OCI-LY7 (cell line): ENCODE measurements at regions not wholly inside any gene's neighbourhood (a gene's known extent, or its start where the extent isn't known, plus 50 kb on each side); places are given as distances from the start of the nearest gene placed in this dataset.

Source experiments
- BruUV-seq: library from RNA; stranded (reverse); fragments of 400-500 nt; replicated peaks from 2 replicates; lab custom pipeline; 2021; lab: Mats Ljungman, UMichigan
- CTCF ChIA-PET: fragments of 300-600 bp; sonication (Branson Sonifier 250); formaldehyde crosslinking; loops from one replicate; lab custom pipeline; 2022; ENCODE audit warnings: antibody characterized with exemption; ENCODE audit not compliant: unreplicated experiment; lab: Charles Lee
- POLR2A ChIA-PET: fragments of 300-600 bp; sonication (Branson Sonifier 250); formaldehyde crosslinking; loops from one replicate; lab custom pipeline; 2022; ENCODE audit warnings: antibody characterized with exemption; lab: Charles Lee
- DNase-seq: peaks from one replicate; pipeline ENCODE4 v3.0.0-alpha.2; 2015; ENCODE audit warnings: low spot score
- H2AFZ ChIP-seq: fragments of 200-600 bp; sonication (generic), shearing (Covaris generic); 2 replicates; pipeline ENCODE4 v1.6.1; 2014; ENCODE audit warnings: mild to moderate bottlenecking, antibody characterized with exemption, low read length, moderate library complexity
- H3K27ac ChIP-seq: fragments of 200-600 bp; sonication (generic); 2 replicates; pipeline ENCODE4 v1.5.1; 2014; ENCODE audit warnings: mixed run types, low read depth, mild to moderate bottlenecking, moderate library complexity, low read length, inconsistent platforms; ENCODE audit not compliant: poor library complexity, severe bottlenecking
- H3K36me3 ChIP-seq: fragments of 200-600 bp; sonication (generic); 2 replicates; pipeline ENCODE4 v1.6.1; 2014; ENCODE audit warnings: mild to moderate bottlenecking, antibody characterized with exemption, low read length, moderate library complexity, mixed read lengths; ENCODE audit not compliant: insufficient read depth
- H3K4me1 ChIP-seq: fragments of 200-600 bp; sonication (generic); 2 replicates; pipeline ENCODE4 v1.5.1; 2014; ENCODE audit warnings: mild to moderate bottlenecking, low read length; ENCODE audit not compliant: insufficient read depth, poor library complexity, severe bottlenecking
- H3K4me2 ChIP-seq: fragments of 200-600 bp; sonication (generic); 2 replicates; pipeline ENCODE4 v1.6.1; 2014; ENCODE audit warnings: mild to moderate bottlenecking, low read length
- H3K4me3 ChIP-seq: fragments of 200-600 bp; sonication (generic); 2 replicates; pipeline ENCODE4 v1.5.1; 2014; ENCODE audit warnings: mild to moderate bottlenecking, low read depth, low read length; ENCODE audit not compliant: poor library complexity, severe bottlenecking
- H3K79me2 ChIP-seq: fragments of 200-600 bp; sonication (generic); 2 replicates; pipeline ENCODE4 v1.6.1; 2016; ENCODE audit warnings: low read depth, mild to moderate bottlenecking, low read length, moderate library complexity, mixed read lengths; ENCODE audit not compliant: insufficient read depth
- H3K9me2 ChIP-seq: fragments of 200-600 bp; sonication (generic); 2 replicates; pipeline ENCODE4 v1.6.1; 2016; ENCODE audit warnings: mild to moderate bottlenecking, low read length, mixed read lengths; ENCODE audit not compliant: insufficient read depth
- H3K9me3 ChIP-seq: fragments of 200-600 bp; sonication (generic); 2 replicates; pipeline ENCODE4 v1.6.1; 2014; ENCODE audit warnings: mild to moderate bottlenecking, mixed run types, low read length, mixed read lengths
- H4K20me1 ChIP-seq: fragments of 200-600 bp; sonication (generic); 2 replicates; pipeline ENCODE4 v1.6.1; 2014; ENCODE audit warnings: mild to moderate bottlenecking, antibody characterized with exemption, low read length, moderate library complexity, mixed read lengths; ENCODE audit not compliant: insufficient read depth
- CTCF ChIP-seq: fragments of 200-600 bp; sonication (generic); conservative IDR thresholded peaks from 2 replicates; pipeline ENCODE4 v1.5.1; 2014; ENCODE audit warnings: mild to moderate bottlenecking, antibody characterized with exemption, low read length, moderate library complexity, mixed read lengths
- EZH2phosphoT487 ChIP-seq: fragments of 200-600 bp; sonication (generic); IDR thresholded peaks from 2 replicates; pipeline ENCODE4 v1.6.1; 2018; ENCODE audit warnings: low read depth, borderline replicate concordance, mild to moderate bottlenecking, mixed run types, antibody characterized with exemption, low read length, moderate library complexity, mixed read lengths
- intact Hi-C: fragments of 100-400 bp; cut with micrococcal nuclease; formaldehyde crosslinking; loops from one replicate; pipeline ENCODE4 v1.10.0; 2022; ENCODE audit not compliant: unreplicated experiment

DNA sequence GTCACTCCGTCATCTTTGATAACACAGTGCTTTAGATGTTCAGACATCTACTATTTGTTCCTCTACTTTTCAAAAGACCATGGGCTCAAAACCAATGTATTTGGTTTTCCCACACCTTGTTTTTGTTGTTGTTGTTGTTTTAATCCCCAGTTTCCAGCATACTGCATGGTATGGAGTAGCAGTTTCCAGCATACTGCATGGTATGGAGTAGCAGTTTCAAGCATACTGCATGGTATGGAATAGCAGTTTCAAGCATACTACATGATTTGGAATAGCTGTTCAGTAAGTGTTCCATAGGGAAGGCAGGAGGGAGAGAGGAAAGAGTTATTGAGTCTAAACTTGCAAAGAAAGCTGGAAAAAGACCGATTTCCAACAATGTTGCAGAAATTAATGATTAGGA lies 314.3 kb upstream of the PRKCQ start:
- Histone ChIP-seq H3K79me2 (no peaks in the 10 kb centered on the region), H4K20me1 (no peaks in the 10 kb centered on the region), H3K4me2 (no peak overlapping the region), H3K27ac (no peak overlapping the region), H3K4me3 (no peak overlapping the region), H3K9me3 (no peaks in the 10 kb centered on the region), H3K4me1 (no peaks in the 10 kb centered on the region), H3K36me3 (no peaks in the 10 kb centered on the region), H3K9me2 (no peaks in the 10 kb centered on the region), H2AFZ (no peak overlapping the region)
- TF ChIP-seq CTCF, result no peak
- no peak for TF ChIP-seq EZH2phosphoT487
- no peak for DNase-seq
- intact Hi-C loops, result no loop called here
- CTCF ChIA-PET, result no interaction called here
- POLR2A ChIA-PET, result no interaction called here
- no TSS peak for BruUV-seq

DNA sequence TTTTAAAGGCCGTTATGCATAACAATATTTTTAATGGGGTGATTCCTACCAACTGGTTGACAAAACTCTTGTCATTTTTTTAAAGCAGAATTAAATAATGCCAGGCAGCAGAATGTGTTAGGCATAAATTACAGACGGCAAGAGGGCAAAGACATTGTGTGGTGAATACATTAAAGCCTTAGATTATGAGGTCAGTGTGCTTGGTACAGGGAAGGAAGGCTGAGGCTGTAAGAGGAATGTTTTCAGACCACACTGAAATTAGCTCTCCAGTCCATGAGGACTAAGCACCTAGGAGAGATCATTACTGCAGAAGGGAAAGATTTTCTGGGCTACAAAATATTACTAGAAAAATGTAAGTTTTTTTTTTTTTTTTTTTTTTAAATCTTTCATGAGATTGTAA lies 312.8 kb upstream of the PRKCQ start:
- ChIA-PET CTCF (no interaction called here), POLR2A (interaction anchor here (0.6 to 0.7 kb wide), 4 partner anchors 12 to 429 kb away, joined by 3 to 6 read pairs (median 4); no protein-coding TSS in a partner anchor)
- no TSS peak for BruUV-seq
- no peak overlapping the region for H3K4me3 ChIP-seq
- H3K27ac ChIP-seq, result no peak overlapping the region
- no peaks in the 10 kb centered on the region for H3K9me2 ChIP-seq
- no peak for DNase-seq
- no peak overlapping the region for H2AFZ ChIP-seq
- no peaks in the 10 kb centered on the region for H3K9me3 ChIP-seq
- H4K20me1 ChIP-seq, result no peaks in the 10 kb centered on the region
- no peaks in the 10 kb centered on the region for H3K79me2 ChIP-seq
- no peaks in the 10 kb centered on the region for H3K4me1 ChIP-seq
- intact Hi-C loops, result no loop called here
- no peak overlapping the region for H3K4me2 ChIP-seq
- no peaks in the 10 kb centered on the region for H3K36me3 ChIP-seq
- TF ChIP-seq CTCF (no peak), EZH2phosphoT487 (no peak)

DNA sequence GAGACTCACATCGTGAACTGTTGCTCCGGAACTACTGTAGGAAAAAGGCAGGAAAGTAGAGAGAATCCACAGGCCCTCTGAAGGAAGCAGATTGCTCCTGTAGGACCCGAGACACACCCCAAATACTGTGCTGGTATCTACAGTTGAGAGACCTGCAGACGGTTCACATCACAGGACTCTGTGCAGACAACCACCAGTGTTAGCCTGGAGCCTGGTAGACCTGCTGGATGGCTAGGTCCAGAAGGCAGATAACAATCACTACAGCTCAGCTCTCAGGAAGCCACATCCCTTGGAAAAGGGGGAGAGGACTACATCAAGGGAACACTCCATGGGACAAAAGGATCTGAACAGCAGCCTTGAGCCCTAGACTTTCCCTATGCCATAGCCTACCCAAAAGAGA lies 311.8 kb upstream of the PRKCQ start:
- Histone ChIP-seq H3K27ac (no peak overlapping the region), H3K79me2 (no peaks in the 10 kb centered on the region), H3K4me3 (no peak overlapping the region), H3K4me1 (no peaks in the 10 kb centered on the region), H3K9me3 (no peaks in the 10 kb centered on the region), H2AFZ (no peak overlapping the region), H4K20me1 (no peaks in the 10 kb centered on the region), H3K4me2 (no peak overlapping the region), H3K9me2 (no peaks in the 10 kb centered on the region), H3K36me3 (no peaks in the 10 kb centered on the region)
- POLR2A ChIA-PET, result interaction anchor here (0.7 kb wide), 1 partner anchor 10 kb away, joined by 3 read pairs; no protein-coding TSS in a partner anchor
- CTCF ChIA-PET, result no interaction called here
- no peak for TF ChIP-seq EZH2phosphoT487
- DNase-seq, result no peak
- BruUV-seq, result no TSS peak
- intact Hi-C loops, result no loop called here
